ENCODE measurements at regions not wholly inside any gene's neighbourhood (a gene's known extent, or its start where the extent isn't known, plus 50 kb on each side); places are given as distances from the start of the nearest gene placed in this dataset.

GRCh38 chr1:18041685-18042355, 65.8 kb upstream of the IGSF21 start:
- Histone ChIP-seq H3K36me3 (replicated peaks) (no peaks in the 10 kb centered on the region), H3K27ac (no peak overlapping the region), H3K27me3 (replicated peaks) (no peaks in the 10 kb centered on the region), H3K4me3 (ENCODE audit: low read depth, low read length) (no peak overlapping the region)
- in situ Hi-C loops (cut with HindIII; ENCODE audit: low pct_ligation_motif_present, low sequenced_read_pairs), result no loop called here
- TF ChIP-seq CTCF (IDR thresholded peaks at IDR 0.05; ENCODE audit: low read depth, low read length, missing control alignments), result no peak
- no peak for DNase-seq

- Histone ChIP-seq H3K27ac (no peak overlapping the region), H3K4me3 (ENCODE audit: low read depth, low read length) (no peak overlapping the region), H3K27me3 (replicated peaks) (no peaks in the 10 kb centered on the region), H3K36me3 (replicated peaks) (no peaks in the 10 kb centered on the region)
- no peak for DNase-seq
- TF ChIP-seq CTCF (IDR thresholded peaks at IDR 0.05; ENCODE audit: low read depth, low read length, missing control alignments), result no peak
- in situ Hi-C loops (cut with HindIII; ENCODE audit: low pct_ligation_motif_present, low sequenced_read_pairs), result no loop called here
Measured at GRCh38 chr1:18043871-18044270, 63.7 kb upstream of the IGSF21 start.

GRCh38 chr1:18045203-18045602, 62.4 kb upstream of the IGSF21 start:
- H3K4me3 ChIP-seq (ENCODE audit: low read depth, low read length), result no peak overlapping the region
- no peaks in the 10 kb centered on the region for H3K27me3 ChIP-seq (replicated peaks)
- no peaks in the 10 kb centered on the region for H3K36me3 ChIP-seq (replicated peaks)
- in situ Hi-C loops (cut with HindIII; ENCODE audit: low pct_ligation_motif_present, low sequenced_read_pairs), result no loop called here
- DNase-seq, result no peak
- no peak overlapping the region for H3K27ac ChIP-seq
- TF ChIP-seq CTCF (IDR thresholded peaks at IDR 0.05; ENCODE audit: low read depth, low read length, missing control alignments), result no peak

GRCh38 chr1:18045621-18046020, 62.0 kb upstream of the IGSF21 start:
- Histone ChIP-seq H3K4me3 (ENCODE audit: low read depth, low read length) (no peak overlapping the region), H3K27ac (no peak overlapping the region)
- in situ Hi-C loops (cut with HindIII; ENCODE audit: low pct_ligation_motif_present, low sequenced_read_pairs), result no loop called here

GRCh38 chr1:18047122-18047521, 60.5 kb upstream of the IGSF21 start:
- in situ Hi-C loops (cut with HindIII; ENCODE audit: low pct_ligation_motif_present, low sequenced_read_pairs), result no loop called here
- no peak for TF ChIP-seq CTCF (IDR thresholded peaks at IDR 0.05; ENCODE audit: low read depth, low read length, missing control alignments)
- DNase-seq, result no peak
- Histone ChIP-seq H3K27ac (no peak overlapping the region), H3K36me3 (replicated peaks) (no peaks in the 10 kb centered on the region), H3K4me3 (ENCODE audit: low read depth, low read length) (no peak overlapping the region), H3K27me3 (replicated peaks) (no peaks in the 10 kb centered on the region)

More at GRCh38 chr1:18045621-18046020, 62.0 kb upstream of the IGSF21 start:
- Histone ChIP-seq H3K27me3 (replicated peaks) (no peaks in the 10 kb centered on the region), H3K36me3 (replicated peaks) (no peaks in the 10 kb centered on the region)
- no peak for TF ChIP-seq CTCF (IDR thresholded peaks at IDR 0.05; ENCODE audit: low read depth, low read length, missing control alignments)
- DNase-seq, result no peak

- Histone ChIP-seq H3K36me3 (replicated peaks) (no peaks in the 10 kb centered on the region), H3K27me3 (replicated peaks) (no peaks in the 10 kb centered on the region), H3K27ac (no peak overlapping the region), H3K4me3 (ENCODE audit: low read depth, low read length) (no peak overlapping the region)
- no peak for DNase-seq
- no peak for TF ChIP-seq CTCF (IDR thresholded peaks at IDR 0.05; ENCODE audit: low read depth, low read length, missing control alignments)
- in situ Hi-C loops (cut with HindIII; ENCODE audit: low pct_ligation_motif_present, low sequenced_read_pairs), result no loop called here
Measured at GRCh38 chr1:18049228-18049627, 58.4 kb upstream of the IGSF21 start.

All from brain microvascular endothelial cell (primary cell).